NCI-H226 (cell line): ENCODE measurements at regions not wholly inside any gene's neighbourhood (a gene's known extent, or its start where the extent isn't known, plus 50 kb on each side); places are given as distances from the start of the nearest gene placed in this dataset.
A peak's percentile ranks its signal among the peaks of the same experiment; 100 is the strongest.
"Not testable (repeated sequence)": the region's sequence is repeated elsewhere in the genome, so short reads cannot be mapped to it uniquely, and the experiment has no call there.

Experiments
- DNase-seq: peaks from one replicate; pipeline ENCODE4 v3.0.0-alpha.2; 2015

- no peak for DNase-seq
Measured at GRCh38 chr6:133057352-133057751, 183.8 kb upstream of the EYA4 start.

GRCh38 chr6:133062077-133062476, 179.1 kb upstream of the EYA4 start:
- DNase-seq, result peak; percentile 16

DNA sequence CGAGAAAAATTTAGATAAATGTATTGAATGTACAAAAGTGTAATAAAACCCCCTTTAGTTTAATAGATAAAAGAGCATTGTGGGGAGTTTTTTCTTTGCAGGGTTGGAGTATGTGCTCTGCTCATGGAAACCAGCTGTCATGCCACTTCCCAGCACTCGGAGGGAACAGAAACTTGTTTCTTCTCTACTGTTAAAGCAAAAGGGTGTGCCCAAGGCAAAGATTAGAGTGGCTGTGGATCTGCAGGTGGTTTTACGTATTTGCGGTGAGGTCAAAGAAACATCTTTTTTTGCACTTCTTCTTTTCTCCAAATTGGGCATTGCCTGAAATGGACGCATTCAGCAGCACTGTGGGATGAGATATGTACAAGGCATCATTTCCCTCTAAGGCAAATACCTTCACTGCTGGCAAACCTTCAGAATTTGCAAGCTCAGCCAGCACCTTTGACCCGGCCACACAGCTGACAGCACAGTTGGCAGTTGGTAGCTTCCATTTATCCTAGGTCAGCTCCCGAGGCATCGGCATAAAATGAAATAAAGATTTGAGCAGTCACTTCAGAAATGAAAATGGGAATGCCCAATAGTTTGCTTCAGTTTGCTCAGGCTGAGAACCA, 178.4 kb upstream of the EYA4 start:
- peak; percentile 2 for DNase-seq

GRCh38 chr6:133067960-133068359, 173.2 kb upstream of the EYA4 start:
- no peak for DNase-seq

GRCh38 chr6:133070410-133071043, 170.6 kb upstream of the EYA4 start:
- DNase-seq, result no peak

- DNase-seq, result peak; percentile 35
Measured at GRCh38 chr6:133079901-133080300, 161.3 kb upstream of the EYA4 start.

- no peak for DNase-seq
Measured at GRCh38 chr6:133083248-133083967, 157.7 kb upstream of the EYA4 start.

- DNase-seq, result no peak
Measured at GRCh38 chr6:133085471-133085870, 155.7 kb upstream of the EYA4 start.

DNA sequence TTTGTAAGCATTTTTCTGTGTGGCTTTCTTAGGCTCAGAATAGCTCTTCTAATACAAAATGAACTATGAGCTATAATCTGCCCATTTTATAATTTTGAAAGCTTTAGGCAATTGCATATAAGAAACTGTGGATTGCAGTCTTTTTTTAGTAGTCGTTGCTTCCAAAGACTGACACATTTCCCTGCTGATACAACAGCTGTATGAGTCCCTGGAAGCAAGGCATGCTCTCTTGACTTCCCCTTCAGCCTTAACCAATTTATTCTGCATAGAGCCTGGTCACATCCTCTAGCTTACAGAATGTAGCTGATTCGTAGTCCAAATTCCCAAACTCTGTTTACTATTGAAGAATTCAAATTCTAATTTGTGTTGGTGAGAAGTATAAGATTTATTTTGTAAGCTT, 155.3 kb upstream of the EYA4 start:
- DNase-seq, result no peak

DNA sequence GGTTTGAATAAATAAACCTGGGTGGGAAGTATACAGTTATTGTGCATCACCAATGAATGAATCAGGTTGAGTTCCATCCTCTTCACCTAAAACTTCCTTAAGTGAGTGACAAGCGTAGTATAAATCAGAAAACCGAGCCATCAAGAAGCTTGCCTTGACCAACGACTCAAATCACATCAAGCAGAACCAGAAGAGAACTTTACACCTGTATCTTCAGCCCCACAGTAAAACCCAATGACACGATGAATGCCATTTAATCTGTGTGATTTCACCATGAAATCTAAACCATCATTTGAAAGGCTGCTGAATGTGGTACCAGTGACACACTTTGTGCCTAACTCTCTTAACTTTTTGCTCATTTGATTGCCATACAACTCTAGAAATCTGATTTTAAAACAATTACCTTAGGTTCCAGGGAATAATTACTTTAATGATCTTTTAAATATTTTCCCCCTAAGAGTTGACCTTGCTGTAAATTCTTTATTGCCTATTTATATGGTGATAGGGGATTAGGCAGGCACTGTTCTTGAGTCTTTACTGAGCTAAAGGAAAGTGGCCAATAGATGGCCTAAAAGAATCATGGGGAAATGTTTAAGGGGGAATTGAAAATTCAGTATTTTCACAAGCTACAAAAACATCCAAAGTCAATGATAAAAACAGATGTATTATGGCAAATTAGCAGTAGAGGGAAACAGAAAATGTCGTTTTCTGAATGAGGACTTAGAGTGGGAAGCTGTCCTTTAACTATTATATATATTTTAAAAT, 152.0 kb upstream of the EYA4 start:
- no peak for DNase-seq

DNA sequence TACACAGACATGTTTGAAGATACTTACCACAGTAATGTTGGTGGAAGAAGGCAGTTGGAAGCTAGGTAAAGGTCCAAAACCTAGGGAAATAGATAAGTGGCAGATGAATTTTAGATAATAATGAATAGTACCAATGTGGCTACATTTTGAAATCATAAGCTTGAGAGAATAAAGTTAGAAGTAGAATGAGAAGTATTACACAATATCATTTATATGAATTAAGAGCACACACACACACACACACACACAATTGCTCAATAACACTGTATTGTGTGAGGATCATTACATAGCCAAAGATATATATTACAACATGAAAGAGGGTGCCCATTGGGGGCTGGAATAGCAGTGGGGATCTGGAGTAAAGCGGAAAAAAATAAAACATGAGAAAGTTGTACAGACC, 149.0 kb upstream of the EYA4 start:
- no peak for DNase-seq

GRCh38 chr6:133092771-133093170, 148.4 kb upstream of the EYA4 start:
- no peak for DNase-seq

GRCh38 chr6:133093211-133093610, 147.9 kb upstream of the EYA4 start:
- DNase-seq, result not testable (repeated sequence)

DNA sequence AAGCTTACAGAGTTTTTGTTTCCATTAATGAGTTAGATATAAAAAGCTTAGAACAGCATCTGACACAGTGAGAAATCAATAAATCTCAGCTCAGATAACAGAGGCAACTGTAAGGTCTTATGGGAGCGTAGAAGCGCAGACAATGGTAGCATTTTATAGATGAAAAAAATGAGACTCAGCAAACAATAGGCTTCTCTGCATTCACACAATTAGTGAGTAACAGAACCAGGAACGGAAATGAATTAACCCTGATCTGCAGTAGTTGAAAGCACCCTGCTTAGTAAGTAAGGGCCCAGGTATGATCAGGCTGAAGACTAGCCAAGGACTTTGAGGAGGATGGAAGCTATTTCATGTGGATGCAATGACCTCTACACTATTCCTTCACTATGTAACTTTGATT, 147.2 kb upstream of the EYA4 start:
- no peak for DNase-seq

DNA sequence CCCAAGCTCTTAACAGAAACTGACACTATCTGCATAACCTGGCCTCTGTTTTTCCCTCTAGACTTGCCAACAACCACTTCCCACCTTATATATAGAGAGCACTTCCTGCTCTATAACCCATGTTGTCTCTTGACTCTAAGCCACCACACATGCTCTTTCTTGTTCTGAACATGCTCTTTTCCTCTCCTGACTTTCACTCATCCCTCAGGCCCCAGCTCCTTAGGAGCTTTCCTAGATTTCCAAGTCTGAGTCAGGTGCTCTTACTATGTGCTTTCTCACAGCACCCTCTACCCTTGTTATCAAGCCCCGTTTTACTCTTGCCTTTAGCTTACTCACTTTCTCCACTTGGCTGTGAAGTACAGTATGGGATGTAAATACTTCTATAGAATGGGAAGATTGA, 143.9 kb upstream of the EYA4 start:
- DNase-seq, result no peak

GRCh38 chr6:133099573-133099972, 141.6 kb upstream of the EYA4 start:
- DNase-seq, result peak; percentile 86

DNA sequence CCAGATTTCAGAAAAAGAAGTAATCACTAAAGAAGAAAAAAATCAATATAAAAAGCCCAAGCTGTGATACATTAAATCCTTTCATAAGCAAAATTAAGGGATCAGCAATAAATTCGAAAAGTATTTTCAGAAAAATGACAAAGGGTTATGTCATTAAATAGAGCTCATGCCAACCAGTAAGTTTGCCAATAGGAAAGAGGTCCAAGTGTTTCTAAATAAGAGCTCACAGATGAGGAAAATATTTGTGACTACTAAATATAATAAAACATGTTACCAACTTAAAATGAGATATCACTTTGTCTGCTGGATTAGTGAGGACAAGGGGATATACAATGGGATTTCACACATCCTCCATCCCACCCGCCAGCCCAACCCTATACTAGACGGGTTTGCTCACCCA, 140.3 kb upstream of the EYA4 start:
- no peak for DNase-seq

DNA sequence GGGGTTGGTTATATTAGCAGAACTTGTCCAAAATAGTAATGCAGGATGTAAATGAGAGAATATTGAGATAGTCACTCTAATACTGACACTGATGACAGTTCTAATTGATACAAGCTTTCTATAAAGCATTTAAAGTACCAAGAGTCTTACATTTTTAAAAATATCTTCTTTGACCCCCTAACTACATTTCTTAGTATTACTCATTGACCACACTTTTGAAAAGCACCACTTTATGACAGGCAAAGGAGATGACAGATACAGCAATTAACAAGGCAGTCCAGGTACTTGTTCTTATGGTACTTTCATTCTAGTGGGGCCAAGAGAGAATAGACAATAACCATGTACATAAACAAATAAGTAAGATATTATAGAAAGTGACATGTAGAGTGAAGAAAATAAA, 139.4 kb upstream of the EYA4 start:
- DNase-seq, result no peak

DNA sequence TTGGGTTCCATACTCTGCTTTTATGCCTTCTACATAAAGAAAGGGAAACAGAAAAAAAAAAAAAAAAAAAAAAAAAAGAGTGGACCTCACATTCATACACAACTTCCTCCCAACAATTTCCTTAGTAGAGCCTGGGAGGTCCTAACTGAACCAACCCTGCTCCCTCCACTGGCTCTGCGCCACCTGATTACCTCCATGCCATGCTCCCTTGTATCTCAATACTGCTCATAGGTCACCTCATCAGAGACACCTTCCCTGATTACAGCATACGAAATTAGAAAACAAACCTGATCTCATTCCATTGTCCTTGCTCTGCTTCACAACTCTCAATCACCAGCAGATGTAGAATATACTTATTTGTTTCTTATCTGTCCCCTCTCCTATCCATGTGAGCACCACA, 134.2 kb upstream of the EYA4 start:
- no peak for DNase-seq

- no peak for DNase-seq
Measured at GRCh38 chr6:133108419-133108818, 132.7 kb upstream of the EYA4 start.

- DNase-seq, result no peak
Measured at GRCh38 chr6:133114973-133115372, 126.2 kb upstream of the EYA4 start.

- DNase-seq, result no peak
Measured at GRCh38 chr6:133115946-133116345, 125.2 kb upstream of the EYA4 start.

- no peak for DNase-seq
Measured at GRCh38 chr6:133128191-133128590, 113.0 kb upstream of the EYA4 start.

DNA sequence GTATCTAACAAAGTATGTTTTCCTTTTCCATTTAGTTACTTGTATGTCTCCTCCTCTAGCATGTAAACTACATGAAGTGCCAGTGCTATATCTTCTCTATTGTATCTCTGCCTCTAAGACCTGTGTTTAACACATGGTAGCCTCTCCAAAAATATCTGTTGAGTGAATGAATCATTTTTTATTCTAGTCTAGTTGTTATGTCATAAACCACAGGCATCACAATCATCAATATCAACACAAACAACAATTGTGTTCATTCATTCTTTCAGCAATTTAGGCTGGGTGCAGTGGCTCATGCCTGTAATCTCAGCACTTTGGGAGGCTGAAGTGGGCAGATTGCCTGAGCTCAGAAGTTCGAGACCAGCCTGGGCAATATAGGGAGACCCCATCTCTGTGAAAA, 111.6 kb upstream of the EYA4 start:
- DNase-seq, result no peak
